ENCODE measurements at regions not wholly inside any gene's neighbourhood (a gene's known extent, or its start where the extent isn't known, plus 50 kb on each side); places are given as distances from the start of the nearest gene placed in this dataset.
"Not testable (repeated sequence)": the region's sequence is repeated elsewhere in the genome, so short reads cannot be mapped to it uniquely, and the experiment has no call there.

DNA sequence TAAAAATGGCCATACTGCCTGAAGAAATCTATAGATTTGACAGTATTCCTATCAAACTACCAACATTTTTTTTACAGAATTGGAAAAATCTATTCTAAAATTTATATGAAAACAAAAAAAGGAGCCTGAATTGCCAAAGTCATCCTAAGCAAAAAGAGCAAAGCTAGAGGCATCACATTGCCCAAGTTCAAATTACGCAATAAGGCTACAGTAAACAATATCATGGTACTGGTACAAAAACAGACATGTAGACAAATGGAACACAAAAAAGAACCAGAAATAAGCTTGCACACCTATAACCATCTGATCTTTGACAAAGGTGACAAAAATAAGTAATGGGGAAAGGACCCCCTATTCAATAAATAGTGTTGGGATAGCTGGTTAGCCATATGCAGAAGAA, 50.2 kb upstream of the THSD7B start:
- no peak for DNase-seq (ENCODE audit: low read depth in 1 of 2, low spot score in 1 of 2)

DNA sequence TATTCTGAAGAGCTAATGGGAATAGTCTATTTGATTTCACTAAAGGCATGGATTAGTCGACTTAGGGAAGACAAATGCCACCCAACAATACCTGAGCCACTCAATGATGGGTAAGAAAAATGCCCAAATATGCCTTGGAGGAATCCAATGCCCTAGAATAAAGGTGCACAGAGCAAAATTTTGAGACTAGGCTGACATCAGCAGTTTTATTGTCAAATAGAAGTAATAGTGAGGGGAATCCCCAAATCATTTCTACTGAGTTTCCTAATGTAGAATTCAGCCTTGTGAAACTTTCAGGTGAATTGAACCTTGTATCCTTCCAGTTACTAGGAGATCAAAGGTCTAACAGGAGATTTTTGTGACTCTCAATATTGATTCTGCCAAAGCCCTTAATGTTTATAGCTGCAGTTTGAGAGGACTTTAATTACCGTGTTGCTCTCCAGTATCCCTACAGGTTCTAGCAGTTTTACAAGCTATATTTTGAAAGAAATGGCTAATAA, 50.8 kb upstream of the THSD7B start:
- DNase-seq (ENCODE audit: low read depth in 1 of 2, low spot score in 1 of 2), result no peak

DNA sequence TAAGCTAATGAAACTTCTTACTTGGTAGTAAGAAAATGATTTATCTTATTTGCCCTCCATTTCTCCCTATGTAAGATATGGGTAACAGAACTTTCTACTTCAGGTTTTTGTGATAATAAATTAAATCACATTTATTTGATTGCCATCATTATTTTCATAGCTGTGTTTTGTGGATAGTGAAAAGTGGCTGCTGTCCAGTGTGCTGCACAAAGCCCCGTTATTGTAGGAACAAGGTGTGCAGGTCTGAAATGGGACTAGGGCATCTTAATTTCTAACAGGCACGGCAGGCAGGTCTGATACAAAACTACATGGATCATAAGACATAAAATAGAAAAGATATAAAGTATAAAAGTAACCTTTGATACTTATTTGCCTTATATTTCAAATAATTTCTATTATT, 51.6 kb upstream of the THSD7B start:
- no peak for DNase-seq (ENCODE audit: low read depth in 1 of 2, low spot score in 1 of 2)

DNA sequence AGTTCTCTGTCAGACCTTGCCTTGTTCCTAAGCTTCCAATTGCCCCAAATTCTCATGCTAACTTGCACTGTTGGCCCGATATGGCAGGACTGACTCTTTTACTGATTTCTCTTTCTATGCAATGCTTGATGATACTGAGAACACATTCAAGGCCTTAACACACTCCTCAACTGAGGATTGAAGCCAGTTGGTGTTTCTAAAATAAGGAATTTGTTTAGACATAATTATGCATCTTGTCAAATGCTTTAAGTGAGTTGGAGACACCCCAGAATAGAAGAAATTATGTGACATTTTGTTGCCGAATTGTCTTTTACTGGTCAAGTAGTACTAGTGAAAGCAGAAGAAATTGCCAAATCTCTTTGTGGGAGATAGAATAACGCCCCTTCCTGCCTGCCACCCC, 60.0 kb upstream of the THSD7B start:
- no peak for DNase-seq (ENCODE audit: low read depth in 1 of 2, low spot score in 1 of 2)

DNA sequence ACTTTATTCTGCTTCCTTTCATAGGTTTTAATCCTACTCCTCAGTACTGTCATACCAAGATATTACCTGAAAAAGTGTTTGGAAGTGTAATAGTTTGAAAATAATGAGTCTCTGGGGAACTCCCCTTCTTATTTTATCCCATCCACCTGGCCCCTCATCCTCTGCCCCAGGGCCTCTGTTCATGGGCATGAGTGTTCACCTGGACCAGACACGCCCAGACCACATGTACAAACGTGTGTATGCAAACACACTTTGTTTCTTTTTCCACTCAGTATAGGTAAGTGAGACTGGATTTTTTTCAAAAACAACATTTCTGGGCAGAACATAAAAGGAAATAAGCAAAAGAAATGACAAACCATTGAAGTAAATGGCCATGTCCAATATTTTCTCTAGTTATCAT, 62.1 kb upstream of the THSD7B start:
- no peak for DNase-seq (ENCODE audit: low read depth in 1 of 2, low spot score in 1 of 2)

DNA sequence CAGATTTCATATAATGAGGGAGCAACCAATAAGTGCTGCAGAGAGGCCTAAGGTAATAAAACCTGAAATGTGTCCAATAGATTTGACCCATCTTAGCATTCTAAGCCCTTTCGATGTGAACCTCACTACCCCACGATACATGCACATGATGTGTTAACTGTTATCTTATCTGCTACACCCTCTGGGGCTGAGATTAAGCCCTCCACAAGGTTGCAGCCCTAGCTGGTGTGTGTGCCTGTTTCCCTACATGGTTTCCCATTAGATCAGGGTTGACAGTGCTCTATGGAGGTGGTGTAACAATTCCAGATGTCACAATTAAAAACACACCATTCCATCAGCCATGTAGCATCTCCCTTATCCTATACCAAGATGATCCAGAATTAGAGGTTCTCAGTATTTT, 68.9 kb upstream of the THSD7B start:
- no peak for DNase-seq (ENCODE audit: low read depth in 1 of 2, low spot score in 1 of 2)

DNA sequence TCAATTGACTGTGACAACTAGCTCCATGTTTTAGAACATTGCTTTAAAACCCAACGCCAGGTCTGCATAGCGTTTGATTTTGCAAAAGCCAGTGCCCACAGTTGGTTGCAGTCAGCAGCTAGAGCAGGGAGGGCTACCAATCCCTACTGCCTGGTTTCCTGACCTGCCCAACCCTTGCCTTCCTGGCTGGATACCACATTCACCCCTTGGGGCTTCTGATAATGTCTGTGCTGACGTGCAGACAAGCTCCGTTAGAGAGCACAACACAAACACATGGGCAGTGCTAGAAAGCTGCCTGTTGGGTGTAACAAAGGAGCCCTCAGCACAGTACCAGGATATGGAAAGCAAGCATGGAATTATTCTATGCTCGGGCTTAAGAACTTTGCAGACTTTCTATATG, 71.4 kb upstream of the THSD7B start:
- no peak for DNase-seq (ENCODE audit: low read depth in 1 of 2, low spot score in 1 of 2)

DNA sequence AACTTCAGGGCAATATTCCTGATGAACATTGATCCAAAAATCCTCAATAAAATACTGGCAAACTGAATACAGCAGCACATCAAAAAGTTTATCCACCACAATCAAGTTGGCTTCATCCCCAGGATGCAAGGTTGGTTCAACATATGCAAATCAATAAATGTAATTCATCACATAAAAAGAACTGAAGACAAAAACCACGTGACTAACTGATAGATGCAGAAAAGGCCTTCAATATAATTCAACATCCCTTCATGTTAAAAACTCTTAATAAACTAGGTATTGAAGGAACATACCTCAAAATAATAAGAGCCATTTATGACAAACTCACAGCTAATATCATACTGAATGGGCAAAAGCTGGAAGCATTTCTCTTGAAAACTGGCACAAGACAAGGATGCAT, 85.3 kb upstream of the THSD7B start:
- not testable (repeated sequence) for DNase-seq (ENCODE audit: low read depth in 1 of 2, low spot score in 1 of 2)

DNA sequence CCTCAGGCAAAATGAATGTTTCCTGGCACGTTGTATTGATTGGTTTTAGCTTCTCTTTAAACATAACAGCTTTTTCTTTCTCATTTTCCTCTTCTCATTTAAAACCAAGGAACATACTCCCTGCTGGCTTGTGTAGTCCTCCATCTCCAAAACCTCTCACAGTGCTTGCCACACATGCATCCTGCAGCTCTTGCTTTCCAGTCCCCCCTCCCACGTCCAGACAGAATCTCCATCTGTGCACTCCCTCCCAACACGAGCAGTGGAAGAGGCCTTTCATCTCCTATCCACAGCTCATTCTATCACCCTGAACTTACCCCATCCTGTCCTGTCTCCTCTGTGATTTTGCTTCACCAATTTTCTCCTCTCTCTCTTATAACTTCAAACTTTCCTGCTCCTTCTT, 99.6 kb upstream of the THSD7B start:
- no peak for DNase-seq (ENCODE audit: low read depth in 1 of 2, low spot score in 1 of 2)

DNA sequence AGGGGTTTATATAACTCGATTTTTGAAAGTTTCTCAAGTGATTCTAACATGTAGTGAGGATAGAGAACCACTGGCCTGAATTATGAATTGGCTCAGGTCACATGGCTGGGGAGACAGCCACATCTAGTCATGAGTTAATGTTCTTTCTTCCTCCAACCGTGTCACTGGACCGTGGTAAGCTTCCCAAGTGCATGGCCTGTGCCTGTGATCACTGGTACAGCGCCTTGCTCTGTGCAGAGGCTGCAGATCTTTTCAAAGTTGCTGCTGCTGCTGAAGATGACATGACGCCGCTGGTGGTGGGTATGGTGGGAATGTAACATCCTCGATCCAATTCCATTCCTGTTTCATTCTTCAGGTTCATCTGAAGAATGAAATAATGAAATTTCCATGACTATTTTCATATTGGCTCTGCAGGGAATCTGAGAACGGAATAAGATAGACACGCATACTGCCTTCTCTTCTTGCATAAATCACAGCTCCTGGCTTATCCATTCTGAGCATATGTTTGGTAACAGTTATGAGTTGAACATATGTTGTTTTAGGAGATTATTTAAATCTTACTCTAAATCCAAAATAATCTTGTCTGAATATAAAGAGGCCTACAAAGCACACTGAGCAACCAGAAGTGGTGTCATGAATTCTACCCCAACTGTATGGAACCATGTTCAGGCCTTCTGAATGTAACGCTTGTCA, 100.5 kb upstream of the THSD7B start:
- no peak for DNase-seq (ENCODE audit: low read depth in 1 of 2, low spot score in 1 of 2)

DNA sequence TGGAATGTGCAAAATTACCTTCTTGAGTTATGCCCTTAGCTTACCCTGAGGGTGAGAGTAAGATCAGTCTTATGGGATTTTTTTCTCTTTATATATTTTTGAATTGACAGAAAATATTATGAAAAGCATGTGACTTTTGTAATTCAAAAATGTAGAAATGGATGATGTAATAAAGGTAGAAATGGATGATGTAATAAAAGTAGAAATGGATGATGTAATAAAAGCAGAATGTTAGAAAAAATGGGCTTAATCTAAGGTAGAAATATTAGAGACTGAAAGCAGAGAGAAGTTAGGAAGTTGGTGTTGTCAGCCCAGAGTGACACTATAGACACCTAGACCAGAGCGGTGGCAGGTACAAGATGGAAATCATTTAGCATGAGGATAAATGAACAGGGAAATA, 107.1 kb upstream of the THSD7B start:
- no peak for DNase-seq (ENCODE audit: low read depth in 1 of 2, low spot score in 1 of 2)

DNA sequence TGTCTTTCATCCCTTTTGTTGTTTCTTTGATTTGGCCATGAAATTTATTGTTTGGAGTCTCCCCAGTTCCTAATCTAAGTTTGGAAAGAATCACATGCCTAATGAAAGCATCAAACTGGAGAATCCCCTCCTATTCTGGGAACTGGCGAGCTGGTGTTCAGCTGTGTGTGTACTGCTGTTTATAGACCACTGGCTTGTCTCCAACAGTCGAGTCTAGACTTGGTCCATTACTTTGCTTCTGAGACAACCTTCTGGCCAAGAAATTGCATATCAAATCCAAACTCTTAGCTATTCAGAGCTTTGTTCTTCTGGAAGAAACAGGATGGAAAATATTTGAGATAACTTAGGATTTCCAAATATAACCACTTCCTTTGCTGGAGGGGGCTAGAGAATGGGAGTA, 111.5 kb upstream of the THSD7B start:
- no peak for DNase-seq (ENCODE audit: low read depth in 1 of 2, low spot score in 1 of 2)

DNA sequence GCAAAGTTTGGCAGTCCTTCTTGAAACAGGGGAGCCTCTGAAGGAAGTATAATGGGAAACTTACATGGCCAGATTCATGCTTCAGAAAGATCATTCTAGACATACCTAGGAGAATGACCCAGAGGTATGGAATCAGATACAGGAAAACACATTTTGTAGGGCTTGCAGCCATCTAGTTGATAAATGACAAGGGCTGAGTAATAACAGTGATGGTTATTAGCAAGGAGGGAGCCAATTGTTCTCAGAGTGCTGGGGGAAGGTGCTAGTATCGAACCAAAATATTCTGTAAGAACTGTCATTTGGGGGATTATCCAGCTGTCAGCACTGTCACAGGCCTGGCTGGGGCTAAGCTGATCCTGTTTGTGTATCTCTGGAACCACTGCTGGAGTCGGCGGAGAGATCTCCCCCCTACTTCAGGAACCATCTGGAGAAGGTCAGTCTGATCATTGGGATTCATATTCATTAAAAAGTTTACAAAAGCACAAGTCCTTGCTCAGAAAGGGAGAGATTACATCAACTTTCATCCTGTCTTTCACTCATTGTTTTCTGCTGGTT, 113.8 kb upstream of the THSD7B start:
- DNase-seq (ENCODE audit: low read depth in 1 of 2, low spot score in 1 of 2), result no peak

DNA sequence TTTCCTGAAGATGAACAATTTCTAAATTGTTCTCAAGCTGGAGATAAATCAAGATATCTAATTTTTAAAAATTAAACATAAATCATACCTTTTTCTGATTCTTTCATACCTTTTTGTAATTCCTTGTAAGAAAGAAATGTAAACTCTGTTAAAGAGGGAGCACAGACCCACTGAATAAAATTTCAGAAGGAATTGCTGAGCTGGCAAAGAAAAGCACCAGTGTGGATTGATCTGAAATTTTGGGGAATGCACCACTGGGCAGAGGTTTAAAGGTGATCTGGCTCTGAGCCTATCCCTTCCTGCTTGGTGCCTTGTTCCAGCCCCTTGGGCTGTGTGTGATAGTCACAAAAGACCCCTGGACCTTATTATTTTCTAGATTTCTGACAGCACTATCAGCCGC, 118.3 kb upstream of the THSD7B start:
- DNase-seq (ENCODE audit: low read depth in 1 of 2, low spot score in 1 of 2), result no peak

DNA sequence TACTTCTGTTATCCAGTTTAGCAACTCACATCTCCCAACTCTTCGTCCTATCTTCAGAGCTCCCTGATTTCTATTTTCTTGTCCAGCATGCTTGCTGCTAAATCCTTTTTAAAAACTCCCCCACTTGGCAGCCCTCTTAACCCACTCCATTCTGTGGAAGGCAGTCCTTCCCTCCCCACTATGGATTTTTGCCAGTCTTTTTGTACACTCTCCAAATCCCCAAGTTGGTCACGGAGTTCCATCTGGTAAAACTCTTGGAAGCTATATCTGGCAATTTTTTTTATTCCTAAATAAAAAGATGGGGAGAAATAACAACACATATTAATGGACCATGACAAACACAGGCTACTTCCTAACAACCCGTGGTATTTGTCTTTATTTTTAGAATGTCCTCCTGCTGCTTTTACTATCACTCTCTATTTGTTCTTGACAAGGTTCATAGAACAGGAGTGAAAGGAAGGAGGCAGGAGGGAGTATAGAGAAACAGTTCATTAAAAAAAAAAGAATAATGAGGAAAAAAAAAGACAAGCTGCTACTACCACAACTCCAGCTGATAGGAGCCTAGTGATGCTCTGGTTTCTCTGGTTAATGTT, 120.0 kb upstream of the THSD7B start:
- DNase-seq (ENCODE audit: low read depth in 1 of 2, low spot score in 1 of 2), result no peak

DNA sequence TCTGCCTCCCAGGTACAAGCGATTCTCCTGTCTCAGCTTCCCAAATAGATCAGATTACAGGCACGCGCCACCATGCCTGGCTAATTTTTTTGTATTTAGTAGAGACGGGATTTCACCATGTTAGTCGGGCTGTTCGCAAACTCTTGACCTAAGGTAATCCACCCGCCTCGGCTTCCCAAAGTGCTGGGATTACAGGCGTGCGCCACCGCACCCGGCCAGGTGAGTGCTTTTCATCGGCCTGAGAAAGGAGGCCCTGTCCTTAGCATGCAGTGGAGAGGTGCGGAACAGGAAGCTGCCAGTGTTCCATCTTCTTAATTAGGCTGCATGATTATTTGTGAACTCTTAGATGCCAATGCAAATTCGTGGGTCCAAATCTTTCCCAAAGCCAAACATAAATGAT, 125.7 kb upstream of the THSD7B start:
- no peak for DNase-seq (ENCODE audit: low read depth in 1 of 2, low spot score in 1 of 2)

DNA sequence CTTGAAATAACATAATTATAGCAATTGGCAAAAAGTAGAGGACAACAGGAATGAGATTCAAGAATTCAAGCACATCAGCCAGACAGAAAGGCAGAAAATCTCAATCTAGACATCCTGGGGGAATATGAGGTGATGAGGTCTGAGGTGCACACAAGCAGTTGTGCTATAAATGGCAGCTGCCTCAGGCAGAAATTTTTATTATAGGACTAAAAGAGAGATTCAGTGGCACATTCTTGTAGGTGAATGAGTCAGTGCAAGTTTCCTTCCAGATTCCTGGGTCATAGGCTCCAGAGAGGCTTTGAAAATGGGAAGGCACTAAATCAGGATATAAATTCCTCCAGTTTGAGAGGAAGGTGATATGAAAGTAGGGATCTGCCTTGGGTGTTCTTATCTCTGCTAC, 127.2 kb upstream of the THSD7B start:
- DNase-seq (ENCODE audit: low read depth in 1 of 2, low spot score in 1 of 2), result no peak

DNA sequence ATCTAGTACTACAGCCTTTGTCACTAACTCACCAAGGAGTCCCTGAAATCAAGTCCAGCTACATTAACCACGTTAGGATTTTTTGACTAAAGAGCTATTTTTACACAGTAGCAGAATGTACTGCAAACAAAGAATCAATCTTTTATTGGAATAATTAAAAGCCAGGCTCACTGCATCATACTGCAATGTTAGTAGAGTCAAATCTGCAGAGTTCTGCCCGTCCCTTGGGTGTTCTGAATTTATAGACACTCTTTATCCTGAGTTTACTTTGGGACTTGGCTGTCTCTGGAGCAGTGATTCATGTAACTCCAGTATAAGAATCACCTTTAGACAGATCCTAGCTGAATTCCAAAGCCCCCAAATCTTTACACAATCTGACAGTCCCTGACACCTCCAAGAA, 127.9 kb upstream of the THSD7B start:
- DNase-seq (ENCODE audit: low read depth in 1 of 2, low spot score in 1 of 2), result no peak

DNA sequence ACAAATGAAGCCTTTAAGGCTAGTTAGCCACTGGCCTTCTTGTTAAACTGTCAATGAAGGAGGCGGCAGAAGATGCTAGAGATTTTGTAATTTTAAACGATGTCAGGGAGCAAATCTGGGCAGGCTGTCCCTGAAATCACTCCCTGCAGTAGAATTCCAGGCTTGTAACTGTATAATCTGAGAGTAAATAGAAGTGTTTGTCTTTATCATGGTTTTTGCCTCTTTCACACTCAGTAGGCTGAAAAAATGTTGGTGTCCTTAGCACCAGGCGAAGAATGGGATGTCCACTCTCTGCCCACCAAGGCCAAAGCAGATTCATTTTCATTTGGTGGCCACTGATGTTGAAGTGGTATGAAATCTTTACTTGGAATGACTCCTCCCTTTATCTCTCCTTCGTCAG, 136.9 kb upstream of the THSD7B start:
- no peak for DNase-seq (ENCODE audit: low read depth in 1 of 2, low spot score in 1 of 2)

DNA sequence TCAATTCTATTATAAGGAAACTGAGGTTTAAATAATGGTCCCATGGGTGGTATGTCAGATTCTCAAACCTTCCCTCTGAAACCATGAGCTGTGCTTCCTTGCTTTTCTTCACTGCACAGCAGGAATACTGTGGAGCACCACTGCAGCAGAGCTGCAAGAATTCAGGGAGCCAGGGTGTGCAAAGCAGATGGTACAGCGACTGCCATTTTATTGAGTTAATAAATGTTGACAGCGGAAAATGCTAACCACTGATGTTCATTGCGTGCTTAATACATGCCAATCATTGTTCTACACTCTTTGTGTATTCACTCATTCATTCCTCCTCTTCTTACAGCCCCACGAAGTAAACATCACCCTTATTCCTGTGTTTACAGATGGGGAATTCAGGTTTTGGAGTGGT, 152.2 kb upstream of the THSD7B start:
- no peak for DNase-seq (ENCODE audit: low read depth in 1 of 2, low spot score in 1 of 2)

DNA sequence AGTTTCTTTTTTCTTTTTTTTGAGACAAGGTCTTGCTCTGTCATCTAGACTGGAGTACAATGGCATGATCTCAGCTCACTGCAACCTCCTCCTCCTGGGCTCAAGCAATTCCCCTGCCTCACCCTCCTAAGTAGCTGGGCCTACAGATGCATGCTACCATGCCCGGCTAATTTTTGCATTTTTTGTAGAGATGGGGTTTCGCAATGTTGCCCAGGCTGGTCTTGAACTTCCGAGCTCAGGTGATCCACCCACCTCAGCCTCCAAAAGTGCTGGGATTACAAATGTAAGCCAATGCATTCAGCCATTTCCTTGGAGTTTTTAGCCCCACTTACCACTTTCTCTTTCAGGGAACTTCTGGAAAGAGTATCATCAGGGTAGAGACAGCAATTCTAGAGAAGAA, 153.3 kb upstream of the THSD7B start:
- DNase-seq (ENCODE audit: low read depth in 1 of 2, low spot score in 1 of 2), result no peak

DNA sequence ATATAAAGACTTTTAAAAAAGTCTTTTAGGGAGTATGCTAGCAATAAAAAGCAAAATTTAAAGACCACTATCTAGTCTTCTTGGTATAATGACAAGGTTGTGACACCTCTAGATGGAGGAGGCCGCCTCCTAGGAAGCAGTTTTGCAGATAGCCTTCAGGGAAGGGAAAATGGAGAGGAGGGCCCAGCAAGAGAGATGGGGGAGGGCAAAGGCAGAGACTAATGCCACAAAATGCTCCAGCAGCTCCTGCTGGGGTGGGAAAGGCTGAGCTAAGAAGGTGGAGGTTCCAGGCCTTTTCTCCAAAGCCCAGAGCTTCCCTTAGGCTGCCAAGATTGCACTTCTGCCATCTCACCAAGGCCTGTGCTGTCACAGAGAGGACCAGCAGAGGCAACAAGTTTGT, 153.9 kb upstream of the THSD7B start:
- DNase-seq (ENCODE audit: low read depth in 1 of 2, low spot score in 1 of 2), result no peak

DNA sequence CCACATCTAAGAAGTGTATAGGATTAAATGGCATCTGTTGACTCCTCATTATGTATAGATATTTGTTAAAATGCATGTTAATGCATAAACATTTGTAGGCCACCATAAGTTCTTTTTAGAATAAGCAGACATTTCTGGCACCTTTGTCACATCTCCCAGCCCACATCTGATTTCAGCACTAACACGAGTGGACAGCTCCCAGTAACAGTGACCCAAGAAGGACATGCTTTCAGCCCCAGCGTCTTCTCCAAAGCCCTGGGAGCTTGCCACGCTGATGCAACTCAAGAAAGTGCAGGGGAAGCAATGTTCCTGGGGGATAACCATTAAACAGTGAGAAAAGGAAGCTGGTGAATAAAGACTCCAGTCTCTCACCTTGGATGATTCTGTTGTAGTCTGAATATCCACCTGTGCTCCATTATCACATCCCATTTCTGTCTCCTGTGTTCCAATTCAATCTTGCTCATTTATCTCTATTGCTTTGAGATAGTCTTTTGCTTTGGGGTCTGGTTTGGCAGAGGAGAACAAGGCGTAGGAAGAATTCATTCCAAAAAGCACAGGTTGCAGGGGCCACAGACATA, 182.6 kb upstream of the THSD7B start:
- no peak for DNase-seq (ENCODE audit: low read depth in 1 of 2, low spot score in 1 of 2)
